ENCODE measurements at regions not wholly inside any gene's neighbourhood (a gene's known extent, or its start where the extent isn't known, plus 50 kb on each side); places are given as distances from the start of the nearest gene placed in this dataset.

GRCh38 chr10:47239211-47239610 lies 60.8 kb upstream of the GDF10 start:
- Mint-ChIP-seq H3K4me1 (ENCODE audit: low read depth) (peaks cover 10% of the 10 kb centered on the region), H3K27me3 (no peaks in the 10 kb centered on the region), H3K4me3 (no peak overlapping the region)

GRCh38 chr10:47240173-47240572 lies 59.8 kb upstream of the GDF10 start:
- Mint-ChIP-seq H3K36me3 (ENCODE audit: low read depth) (no peaks in the 10 kb centered on the region), H3K4me1 (ENCODE audit: low read depth) (peaks cover 10% of the 10 kb centered on the region), H3K4me3 (no peak overlapping the region), H3K27ac (no peak overlapping the region), H3K9me3 (no peaks in the 10 kb centered on the region), H3K27me3 (no peaks in the 10 kb centered on the region)

More at GRCh38 chr10:47239211-47239610, 60.8 kb upstream of the GDF10 start:
- H3K36me3 Mint-ChIP-seq (ENCODE audit: low read depth): no peaks in the 10 kb centered on the region
- no peak overlapping the region for H3K27ac Mint-ChIP-seq
- H3K9me3 Mint-ChIP-seq: no peaks in the 10 kb centered on the region

GRCh38 chr10:47241256-47241655 lies 58.7 kb upstream of the GDF10 start:
- no peaks in the 10 kb centered on the region for H3K36me3 Mint-ChIP-seq (ENCODE audit: low read depth)
- H3K27me3 Mint-ChIP-seq: no peaks in the 10 kb centered on the region
- H3K4me3 Mint-ChIP-seq: no peak overlapping the region

GRCh38 chr10:47241946-47242867 lies 57.8 kb upstream of the GDF10 start:
- no peak overlapping the region for H3K4me3 Mint-ChIP-seq
- H3K9me3 Mint-ChIP-seq: no peaks in the 10 kb centered on the region
- H3K27ac Mint-ChIP-seq: no peak overlapping the region
- peaks cover 10% of the 10 kb centered on the region for H3K4me1 Mint-ChIP-seq (ENCODE audit: low read depth)
- H3K27me3 Mint-ChIP-seq: no peaks in the 10 kb centered on the region
- H3K36me3 Mint-ChIP-seq (ENCODE audit: low read depth): no peaks in the 10 kb centered on the region

More at GRCh38 chr10:47241256-47241655, 58.7 kb upstream of the GDF10 start:
- Mint-ChIP-seq H3K9me3 (no peaks in the 10 kb centered on the region), H3K4me1 (ENCODE audit: low read depth) (peaks cover 10% of the 10 kb centered on the region), H3K27ac (no peak overlapping the region)

GRCh38 chr10:47243356-47243755 lies 56.6 kb upstream of the GDF10 start:
- H3K36me3 Mint-ChIP-seq (ENCODE audit: low read depth): no peaks in the 10 kb centered on the region
- H3K27me3 Mint-ChIP-seq: no peaks in the 10 kb centered on the region
- no peaks in the 10 kb centered on the region for H3K9me3 Mint-ChIP-seq
- peaks cover 10% of the 10 kb centered on the region for H3K4me1 Mint-ChIP-seq (ENCODE audit: low read depth)
- H3K4me3 Mint-ChIP-seq: no peak overlapping the region
- H3K27ac Mint-ChIP-seq: no peak overlapping the region

GRCh38 chr10:47243791-47244190 lies 56.2 kb upstream of the GDF10 start:
- H3K9me3 Mint-ChIP-seq: no peaks in the 10 kb centered on the region
- no peaks in the 10 kb centered on the region for H3K36me3 Mint-ChIP-seq (ENCODE audit: low read depth)
- H3K4me3 Mint-ChIP-seq: no peak overlapping the region
- no peak overlapping the region for H3K27ac Mint-ChIP-seq
- H3K4me1 Mint-ChIP-seq (ENCODE audit: low read depth): peaks cover 12% of the 10 kb centered on the region
- no peaks in the 10 kb centered on the region for H3K27me3 Mint-ChIP-seq

GRCh38 chr10:47244560-47245500 lies 55.2 kb upstream of the GDF10 start:
- Mint-ChIP-seq H3K9me3 (no peaks in the 10 kb centered on the region), H3K27me3 (no peaks in the 10 kb centered on the region), H3K27ac (no peak overlapping the region), H3K36me3 (ENCODE audit: low read depth) (no peaks in the 10 kb centered on the region), H3K4me3 (no peak overlapping the region), H3K4me1 (ENCODE audit: low read depth) (peaks cover 13% of the 10 kb centered on the region)

- no peak overlapping the region for H3K4me3 Mint-ChIP-seq
- H3K4me1 Mint-ChIP-seq (ENCODE audit: low read depth): peaks cover 13% of the 10 kb centered on the region
- H3K36me3 Mint-ChIP-seq (ENCODE audit: low read depth): no peaks in the 10 kb centered on the region
- no peaks in the 10 kb centered on the region for H3K9me3 Mint-ChIP-seq
- H3K27me3 Mint-ChIP-seq: no peaks in the 10 kb centered on the region
- no peak overlapping the region for H3K27ac Mint-ChIP-seq
These were observed 54.2 kb upstream of the GDF10 start for GRCh38 chr10:47245731-47246350.

- H3K9me3 Mint-ChIP-seq: no peaks in the 10 kb centered on the region
- H3K36me3 Mint-ChIP-seq (ENCODE audit: low read depth): no peaks in the 10 kb centered on the region
- H3K4me1 Mint-ChIP-seq (ENCODE audit: low read depth): peaks cover 13% of the 10 kb centered on the region
- H3K27ac Mint-ChIP-seq: no peak overlapping the region
- no peaks in the 10 kb centered on the region for H3K27me3 Mint-ChIP-seq
- H3K4me3 Mint-ChIP-seq: no peak overlapping the region
These were observed 53.4 kb upstream of the GDF10 start for GRCh38 chr10:47246406-47247147.

- no peaks in the 10 kb centered on the region for H3K9me3 Mint-ChIP-seq
- H3K4me1 Mint-ChIP-seq (ENCODE audit: low read depth): peaks cover 12% of the 10 kb centered on the region
- no peak overlapping the region for H3K27ac Mint-ChIP-seq
- H3K4me3 Mint-ChIP-seq: no peak overlapping the region
- no peaks in the 10 kb centered on the region for H3K36me3 Mint-ChIP-seq (ENCODE audit: low read depth)
- H3K27me3 Mint-ChIP-seq: no peaks in the 10 kb centered on the region
These were observed 52.6 kb upstream of the GDF10 start for GRCh38 chr10:47247148-47248059.

GRCh38 chr10:47248386-47249090 lies 51.5 kb upstream of the GDF10 start:
- no peaks in the 10 kb centered on the region for H3K36me3 Mint-ChIP-seq (ENCODE audit: low read depth)
- H3K4me3 Mint-ChIP-seq: no peak overlapping the region
- no peak overlapping the region for H3K27ac Mint-ChIP-seq
- H3K4me1 Mint-ChIP-seq (ENCODE audit: low read depth): peaks cover 4% of the 10 kb centered on the region
- H3K27me3 Mint-ChIP-seq: no peaks in the 10 kb centered on the region
- H3K9me3 Mint-ChIP-seq: no peaks in the 10 kb centered on the region

GRCh38 chr10:47249881-47250280 lies 50.1 kb upstream of the GDF10 start:
- Mint-ChIP-seq H3K9me3 (no peaks in the 10 kb centered on the region), H3K4me3 (no peak overlapping the region), H3K36me3 (ENCODE audit: low read depth) (no peaks in the 10 kb centered on the region), H3K27ac (no peak overlapping the region), H3K4me1 (ENCODE audit: low read depth) (peaks cover 7% of the 10 kb centered on the region), H3K27me3 (no peaks in the 10 kb centered on the region)

All from stimulated activated naive CD8-positive, alpha-beta T cell treated with anti-CD3 and anti-CD28 coated beads, Interleukin-15, Interleukin-2, amounts not matched to agents 100 ng/mL and 50 ng/mL, for 24 hours (primary cell).